ENCODE measurements at regions not wholly inside any gene's neighbourhood (a gene's known extent, or its start where the extent isn't known, plus 50 kb on each side); places are given as distances from the start of the nearest gene placed in this dataset.

DNA sequence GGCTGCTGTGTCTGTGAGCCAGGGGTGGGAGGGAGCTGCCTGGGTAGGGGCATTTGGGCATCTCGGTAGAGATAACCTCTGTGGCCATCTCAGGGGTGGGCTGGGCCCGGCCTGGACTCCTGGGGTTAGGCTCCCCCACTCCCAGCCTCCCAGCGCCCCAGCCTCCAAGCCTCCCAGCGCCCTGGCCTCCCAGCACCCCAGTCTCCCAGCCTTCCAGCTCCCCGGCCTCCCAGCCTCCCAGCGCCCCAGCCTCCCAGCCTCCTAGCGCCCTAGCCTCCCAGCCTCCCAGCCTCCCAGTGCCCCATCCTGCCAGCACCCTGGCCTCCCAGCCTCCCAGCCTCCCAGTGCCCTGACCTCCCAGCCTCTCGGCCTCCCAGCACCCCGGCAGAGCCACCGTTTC, 85.1 kb upstream of the TTC34 start:
- no peak for DNase-seq (ENCODE audit: extremely low read depth in 1 of 2, low read depth in 1 of 2)

DNA sequence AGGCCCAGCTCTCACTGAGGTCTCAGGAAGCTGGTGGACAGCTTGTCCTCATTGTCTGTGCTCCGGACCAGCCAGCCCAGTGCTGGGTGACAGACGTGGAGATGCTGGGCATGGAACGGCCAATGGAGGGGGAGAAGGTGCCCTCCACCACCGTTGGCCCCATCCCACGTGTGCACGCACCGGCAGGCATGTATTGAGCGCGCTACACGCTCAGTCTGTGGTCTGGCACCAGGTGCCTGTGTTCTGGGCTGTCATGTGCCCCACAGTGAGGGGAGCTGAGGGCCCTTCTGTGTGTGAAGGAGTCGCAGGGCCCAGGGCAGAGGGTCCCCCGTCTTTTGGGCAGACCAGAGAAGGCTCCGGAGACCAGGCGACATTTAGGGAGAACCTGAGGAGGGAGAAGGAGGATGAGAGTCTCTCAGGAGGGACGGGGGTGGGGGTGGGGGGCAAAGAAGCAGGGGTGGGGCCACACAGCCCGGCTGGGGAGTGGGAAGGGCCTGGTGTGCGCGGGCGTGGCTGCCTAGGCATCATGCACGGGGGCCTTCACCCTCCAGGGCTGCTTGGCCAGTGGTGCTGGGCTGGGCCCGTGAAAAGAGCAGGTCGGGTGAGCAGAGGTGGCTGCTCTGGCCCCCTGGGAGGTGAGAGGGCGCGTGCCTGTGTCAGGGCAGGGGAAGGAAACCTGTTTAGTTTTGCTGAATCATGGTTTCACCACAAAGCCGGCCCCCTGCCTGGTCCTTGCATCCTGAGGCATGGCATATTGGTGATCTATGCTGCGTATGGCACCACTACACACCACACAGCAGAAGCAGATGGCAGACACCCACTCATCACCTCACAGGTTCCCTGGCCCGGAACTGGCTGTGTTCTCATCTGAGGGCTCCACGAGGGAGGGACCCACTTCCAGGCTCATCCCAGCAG, 86.7 kb upstream of the TTC34 start:
- no peak for DNase-seq (ENCODE audit: extremely low read depth in 1 of 2, low read depth in 1 of 2)

DNA sequence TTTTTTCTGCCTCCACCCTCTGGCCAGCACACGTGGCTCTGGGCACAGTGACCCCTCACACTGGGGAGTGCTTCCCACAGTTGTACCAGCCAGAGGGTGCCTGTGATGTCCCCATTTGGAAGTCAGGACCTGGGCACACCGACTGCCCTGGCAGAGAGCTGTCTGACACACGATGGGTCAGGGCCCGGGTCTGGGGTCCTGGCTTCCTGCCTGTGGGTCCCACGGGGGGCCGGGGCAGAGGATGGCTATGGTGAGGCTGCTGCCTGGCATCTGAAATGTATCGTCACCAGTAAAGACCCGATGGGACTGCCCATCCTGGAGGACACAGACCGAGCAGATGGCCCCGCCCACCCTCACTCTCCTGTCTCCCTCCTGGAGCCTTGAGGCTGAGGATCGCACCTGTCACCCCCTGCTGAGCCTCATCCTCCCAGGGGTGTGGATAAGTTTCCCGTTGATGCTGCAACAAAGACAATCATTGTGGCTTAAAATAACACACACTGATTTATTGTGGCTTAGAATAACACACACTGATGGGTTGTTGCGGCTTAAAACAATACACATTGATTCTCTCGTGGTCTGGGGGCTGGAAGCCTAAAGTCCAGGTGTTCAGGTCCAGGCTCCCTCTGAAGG, 88.8 kb upstream of the TTC34 start:
- DNase-seq (ENCODE audit: extremely low read depth in 1 of 2, low read depth in 1 of 2) = no peak

DNA sequence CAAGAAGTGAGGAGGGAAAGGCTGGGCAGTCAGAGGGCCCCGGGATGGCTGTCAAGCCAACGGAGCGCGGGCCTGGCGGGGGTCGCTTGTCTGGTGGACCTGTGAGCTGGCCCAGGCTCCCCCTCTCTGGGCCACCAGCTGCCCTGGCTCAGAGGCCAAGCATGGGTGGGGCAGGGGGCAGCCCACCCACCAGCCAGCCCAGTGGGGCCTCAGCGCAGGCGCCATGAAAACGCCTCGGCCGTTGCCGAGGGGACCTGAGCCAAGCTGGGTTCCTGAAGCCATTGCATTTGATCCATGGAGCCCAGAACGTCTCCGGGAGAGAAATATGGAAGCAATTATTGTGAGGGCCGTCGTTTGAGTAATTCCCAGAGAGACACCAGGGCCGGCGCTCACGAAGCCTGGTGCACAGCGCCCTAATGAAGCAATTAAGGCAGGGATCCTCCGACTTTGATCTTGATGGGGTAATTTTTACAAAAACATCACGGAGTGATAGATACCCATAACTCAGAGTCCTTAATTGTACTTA, 90.5 kb upstream of the TTC34 start:
- DNase-seq (ENCODE audit: extremely low read depth in 1 of 2, low read depth in 1 of 2) = no peak

DNA sequence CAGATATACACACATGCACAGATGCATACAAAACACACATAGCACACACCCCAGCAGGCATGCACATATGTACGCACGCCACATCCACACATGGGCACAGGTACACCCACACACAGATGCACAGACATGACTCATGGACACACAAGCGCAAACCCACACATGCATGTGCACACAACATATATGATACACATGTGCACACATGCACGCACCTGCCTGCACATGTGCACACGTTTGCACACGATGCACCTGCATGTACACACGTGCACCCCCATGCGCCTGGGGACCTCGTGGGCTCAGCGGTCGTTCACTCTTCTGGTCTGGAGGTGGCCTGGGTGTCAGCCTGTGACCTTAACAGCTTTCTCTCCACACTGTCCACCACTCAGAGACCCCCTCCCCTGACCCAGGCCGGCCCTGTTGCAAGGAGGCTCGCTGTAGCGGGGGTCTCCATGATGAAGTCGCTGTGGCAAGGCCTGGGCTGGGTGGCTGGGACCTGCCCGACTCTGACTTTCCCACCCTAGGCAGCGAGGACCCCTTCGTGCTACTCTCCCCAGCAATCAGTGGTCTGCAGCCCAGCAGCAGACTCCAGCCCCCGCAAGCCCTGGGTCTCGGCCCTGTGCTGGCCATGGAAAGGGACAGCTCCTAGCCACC, 92.1 kb upstream of the TTC34 start:
- DNase-seq (ENCODE audit: extremely low read depth in 1 of 2, low read depth in 1 of 2) = no peak

DNA sequence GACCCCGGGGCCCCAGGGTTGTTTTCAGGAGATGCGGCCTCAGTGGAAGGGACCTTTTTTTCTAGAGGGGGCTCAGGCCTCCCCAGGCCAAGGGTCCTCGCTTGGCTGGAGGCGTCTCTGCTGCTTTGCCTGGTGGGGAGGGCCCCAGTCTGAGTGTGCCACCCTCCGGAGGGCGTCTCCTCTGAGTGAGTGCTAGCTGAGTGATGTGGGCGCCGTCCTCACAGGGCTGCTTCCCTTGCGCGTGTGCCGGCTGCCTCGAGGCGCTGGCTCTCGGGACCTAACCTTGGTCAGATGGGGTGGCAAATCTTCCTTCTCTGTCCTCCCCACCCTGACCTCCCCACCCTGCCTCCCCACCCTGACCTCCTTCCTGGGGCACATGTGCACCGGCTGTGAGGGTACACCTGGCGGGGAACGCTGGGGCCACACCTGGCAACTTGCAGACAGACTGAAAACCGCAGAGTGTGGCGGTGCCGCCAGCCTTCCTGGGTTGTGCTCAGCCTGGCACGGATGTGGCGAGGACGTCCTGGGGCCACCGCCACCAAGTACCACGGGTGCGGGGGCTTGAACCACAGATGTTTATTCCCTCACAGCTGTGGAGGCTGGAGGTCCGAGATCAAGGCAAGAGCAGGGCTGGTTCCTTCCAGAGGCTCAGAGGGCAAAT, 93.0 kb upstream of the TTC34 start:
- DNase-seq (ENCODE audit: extremely low read depth in 1 of 2, low read depth in 1 of 2) = peak in 1 of 2 donors; percentile 10

DNA sequence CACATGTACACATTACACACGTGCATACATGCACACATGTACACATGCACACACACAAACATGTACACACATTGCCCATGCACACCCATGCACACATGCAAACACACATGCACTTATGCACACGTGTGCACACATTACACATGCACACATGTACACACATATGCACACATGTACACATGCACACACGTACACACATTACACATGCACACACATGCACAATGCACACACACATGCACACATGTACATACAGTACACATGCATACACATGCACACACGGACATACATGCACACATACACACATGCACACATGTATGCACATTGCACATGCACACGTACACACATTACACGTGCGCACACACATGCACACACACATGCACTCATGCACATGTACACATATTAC, 95.3 kb upstream of the TTC34 start:
- DNase-seq (ENCODE audit: extremely low read depth in 1 of 2, low read depth in 1 of 2) = no peak

DNA sequence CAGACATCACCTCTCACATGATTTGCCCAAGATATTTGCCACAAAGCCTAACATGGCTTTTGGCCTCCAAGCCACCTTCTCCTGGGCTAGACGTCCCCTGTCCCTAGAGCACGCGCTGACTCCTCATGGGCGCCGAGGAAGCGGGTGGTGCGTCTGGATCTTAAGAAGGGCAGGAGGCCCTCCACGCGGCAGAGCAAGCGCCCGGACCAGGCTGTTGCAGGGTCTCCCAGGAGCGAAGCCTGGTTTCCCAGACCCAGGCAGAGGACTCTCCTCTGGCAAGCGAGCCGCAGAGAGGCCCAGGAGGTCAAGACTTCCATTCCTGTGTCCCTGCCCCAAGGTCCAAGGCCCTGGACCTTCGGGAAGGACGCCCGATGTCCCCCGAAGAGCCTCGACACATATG, 101.7 kb upstream of the TTC34 start:
- no peak for DNase-seq (ENCODE audit: extremely low read depth in 1 of 2, low read depth in 1 of 2)

DNA sequence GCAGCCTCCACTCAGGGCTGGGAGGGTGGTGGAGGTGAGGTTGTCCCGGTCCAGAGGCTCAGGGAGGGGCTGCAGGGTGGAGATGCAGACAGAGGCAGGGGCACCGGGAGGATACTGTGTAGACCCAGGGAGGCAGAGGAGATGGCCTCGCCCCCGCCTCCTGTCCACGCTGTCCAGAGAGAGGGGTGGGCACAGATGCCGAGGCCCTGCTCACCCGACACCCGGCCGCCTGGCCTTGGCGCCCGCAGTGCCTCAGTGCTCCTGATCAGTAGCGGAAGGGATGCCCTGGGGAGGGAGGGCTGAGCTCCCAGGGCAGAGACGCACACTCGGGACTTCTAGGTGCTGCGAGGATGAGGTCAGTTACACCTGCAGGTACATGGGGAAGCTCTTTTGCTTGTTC, 102.7 kb upstream of the TTC34 start:
- no peak for DNase-seq (ENCODE audit: extremely low read depth in 1 of 2, low read depth in 1 of 2)

DNA sequence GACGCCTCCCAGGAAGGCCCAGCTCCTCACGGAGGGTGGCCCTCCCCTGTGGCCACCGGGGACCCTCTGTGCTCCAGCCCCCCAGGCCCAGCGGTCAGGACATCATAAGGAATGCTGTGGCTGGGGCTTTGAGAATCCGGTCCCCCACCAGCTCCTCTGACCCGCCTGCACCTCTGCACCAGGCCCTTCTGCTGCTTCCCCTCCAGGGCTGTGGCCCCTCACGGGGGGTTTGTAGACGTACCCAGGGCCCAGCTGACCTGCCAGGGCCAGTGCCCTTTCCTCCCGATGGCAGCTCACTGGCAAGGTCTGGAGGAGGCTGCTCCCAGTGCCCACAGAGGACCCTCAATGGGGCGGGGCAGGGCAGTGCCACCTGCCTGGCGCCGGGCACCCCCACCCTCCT, 103.9 kb upstream of the TTC34 start:
- DNase-seq (ENCODE audit: extremely low read depth in 1 of 2, low read depth in 1 of 2) = no peak

DNA sequence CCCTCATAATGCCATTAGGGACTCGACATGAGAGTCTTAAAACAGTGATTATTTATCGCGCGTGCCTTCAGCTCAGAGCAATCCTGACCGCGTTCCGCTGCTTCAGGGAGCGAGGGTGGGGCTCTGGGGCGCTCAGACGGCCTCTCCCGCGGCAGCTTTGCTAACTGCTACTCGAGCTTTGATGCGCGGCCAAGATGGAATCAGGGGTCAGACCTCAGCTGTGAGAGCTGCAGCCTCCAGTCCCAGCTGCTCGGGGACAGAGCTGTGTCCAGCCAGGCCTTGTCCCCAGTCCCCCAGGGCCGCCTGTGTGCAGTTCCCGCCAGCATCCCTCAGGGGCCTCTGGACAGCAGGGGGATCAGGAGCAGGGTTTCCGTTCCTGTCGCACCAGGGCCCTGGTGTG, 104.6 kb upstream of the TTC34 start:
- no peak for DNase-seq (ENCODE audit: extremely low read depth in 1 of 2, low read depth in 1 of 2)

DNA sequence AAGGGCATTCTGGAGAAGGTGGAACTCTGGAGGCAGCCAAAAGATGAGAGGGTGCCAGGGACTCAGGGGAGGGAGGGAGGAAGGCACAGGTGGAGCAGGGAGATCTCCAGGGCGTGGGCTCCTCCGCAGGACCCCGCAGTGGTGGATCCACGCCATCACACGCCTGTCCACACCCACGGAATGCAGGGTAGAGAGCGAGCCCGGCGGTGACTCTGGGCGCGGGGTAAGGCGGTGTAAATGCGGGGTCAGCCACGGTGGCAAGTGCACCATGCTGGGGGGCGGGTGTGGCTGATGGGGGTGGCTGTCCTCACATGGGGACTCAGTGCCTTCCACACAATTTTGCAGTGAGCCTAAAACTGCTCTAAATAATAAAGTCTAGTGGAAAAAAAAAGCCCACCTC, 105.1 kb upstream of the TTC34 start:
- no peak for DNase-seq (ENCODE audit: extremely low read depth in 1 of 2, low read depth in 1 of 2)

DNA sequence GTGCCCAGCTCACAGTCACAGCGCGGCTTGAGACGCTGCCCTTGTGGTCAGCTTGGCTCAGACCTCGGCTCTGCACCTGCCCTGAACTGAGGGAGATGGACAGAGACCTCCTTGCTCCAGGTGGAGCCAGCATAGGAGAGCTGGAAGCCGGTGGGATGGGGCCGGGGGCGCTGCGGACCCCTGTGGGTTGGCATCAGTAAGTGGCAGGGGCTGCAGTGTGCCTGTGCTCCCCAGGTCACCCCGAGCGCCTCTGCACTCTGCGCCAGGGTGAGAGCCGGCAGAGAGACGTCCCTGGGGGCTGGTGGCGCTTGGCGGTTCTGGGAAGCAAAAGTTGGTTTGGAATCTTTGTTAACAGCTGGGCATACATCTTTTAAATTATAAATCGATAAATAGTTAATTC, 105.6 kb upstream of the TTC34 start:
- no peak for DNase-seq (ENCODE audit: extremely low read depth in 1 of 2, low read depth in 1 of 2)

DNA sequence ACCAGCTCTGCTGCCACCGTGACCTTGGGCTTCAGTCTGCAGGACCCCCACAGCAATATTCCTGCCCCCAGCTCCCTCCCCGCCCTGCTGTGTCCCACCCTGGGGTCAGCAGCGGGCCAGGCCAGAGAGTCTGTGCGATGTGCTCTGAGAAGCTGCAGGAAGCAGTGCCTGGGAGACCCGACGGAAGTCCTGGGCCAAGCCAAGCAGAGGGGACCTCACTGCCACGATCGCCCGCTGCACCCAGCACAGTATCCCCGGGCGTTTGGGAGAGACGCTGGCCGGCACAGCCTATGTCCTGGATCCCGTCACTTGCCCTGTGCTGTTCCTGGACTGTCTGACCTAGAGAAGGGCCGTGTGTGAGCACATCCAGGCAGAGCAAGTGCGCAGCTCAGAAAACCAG, 106.6 kb upstream of the TTC34 start:
- no peak for DNase-seq (ENCODE audit: extremely low read depth in 1 of 2, low read depth in 1 of 2)

DNA sequence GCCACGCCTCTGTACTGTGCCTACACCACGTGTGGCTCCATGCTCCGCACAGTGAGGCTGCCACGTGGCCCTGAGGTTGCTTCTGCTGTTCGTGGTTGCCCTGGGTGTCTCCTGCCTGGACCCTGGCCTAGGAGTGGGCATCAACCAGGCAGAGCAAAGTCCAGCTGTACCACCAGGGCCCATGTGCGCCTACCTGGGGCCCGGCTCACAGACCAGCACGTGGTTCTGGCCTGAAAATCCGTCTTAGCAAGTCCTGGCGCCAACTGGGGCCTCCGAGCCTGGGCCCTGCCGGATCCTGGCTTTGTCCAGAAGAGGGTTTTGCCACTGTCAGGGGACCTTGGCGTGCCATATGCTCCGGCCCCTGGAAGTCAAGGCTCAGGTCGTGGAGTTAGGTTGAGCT, 107.1 kb upstream of the TTC34 start:
- DNase-seq (ENCODE audit: extremely low read depth in 1 of 2, low read depth in 1 of 2) = no peak

DNA sequence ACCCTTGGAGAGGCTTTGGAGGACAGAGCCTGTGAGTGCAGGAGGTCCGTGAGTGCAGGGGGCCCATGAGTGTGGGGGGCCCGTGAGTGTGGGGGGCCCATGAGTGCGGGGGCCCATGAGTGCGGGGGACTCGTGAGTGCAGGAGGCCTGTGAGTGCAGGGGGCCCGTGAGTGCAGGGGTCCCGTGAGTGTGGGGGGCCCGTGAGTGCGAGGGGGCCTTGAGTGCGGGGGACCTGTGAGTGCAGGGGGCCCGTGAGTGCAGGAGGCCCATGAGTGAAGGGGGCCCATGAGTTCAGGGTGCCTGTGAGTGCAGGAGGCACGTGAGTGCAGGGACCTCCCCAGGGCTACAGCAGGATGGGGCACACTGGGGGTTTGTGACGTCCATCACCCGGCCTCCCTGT, 108.3 kb upstream of the TTC34 start:
- no peak for DNase-seq (ENCODE audit: extremely low read depth in 1 of 2, low read depth in 1 of 2)

DNA sequence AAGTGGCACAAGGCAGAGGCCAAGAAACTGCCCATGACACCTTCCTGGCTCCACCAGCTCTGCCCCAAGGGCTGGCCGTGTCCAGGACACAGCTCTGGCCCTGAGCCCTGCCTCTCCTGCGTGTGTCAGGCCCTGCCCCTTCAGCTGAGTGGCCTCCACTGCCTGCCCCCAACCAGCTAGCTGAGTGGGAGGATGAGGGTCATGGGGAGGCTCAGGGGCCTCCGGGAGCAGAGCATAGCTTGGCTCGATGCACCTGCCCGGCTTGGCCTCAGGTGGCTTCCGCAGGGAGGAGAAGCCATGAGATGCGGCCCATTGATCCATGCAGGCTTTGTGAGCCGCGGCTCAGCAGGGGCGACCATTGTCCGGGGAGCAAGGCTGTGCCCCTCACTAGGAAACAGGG, 108.7 kb upstream of the TTC34 start:
- no peak for DNase-seq (ENCODE audit: extremely low read depth in 1 of 2, low read depth in 1 of 2)

DNA sequence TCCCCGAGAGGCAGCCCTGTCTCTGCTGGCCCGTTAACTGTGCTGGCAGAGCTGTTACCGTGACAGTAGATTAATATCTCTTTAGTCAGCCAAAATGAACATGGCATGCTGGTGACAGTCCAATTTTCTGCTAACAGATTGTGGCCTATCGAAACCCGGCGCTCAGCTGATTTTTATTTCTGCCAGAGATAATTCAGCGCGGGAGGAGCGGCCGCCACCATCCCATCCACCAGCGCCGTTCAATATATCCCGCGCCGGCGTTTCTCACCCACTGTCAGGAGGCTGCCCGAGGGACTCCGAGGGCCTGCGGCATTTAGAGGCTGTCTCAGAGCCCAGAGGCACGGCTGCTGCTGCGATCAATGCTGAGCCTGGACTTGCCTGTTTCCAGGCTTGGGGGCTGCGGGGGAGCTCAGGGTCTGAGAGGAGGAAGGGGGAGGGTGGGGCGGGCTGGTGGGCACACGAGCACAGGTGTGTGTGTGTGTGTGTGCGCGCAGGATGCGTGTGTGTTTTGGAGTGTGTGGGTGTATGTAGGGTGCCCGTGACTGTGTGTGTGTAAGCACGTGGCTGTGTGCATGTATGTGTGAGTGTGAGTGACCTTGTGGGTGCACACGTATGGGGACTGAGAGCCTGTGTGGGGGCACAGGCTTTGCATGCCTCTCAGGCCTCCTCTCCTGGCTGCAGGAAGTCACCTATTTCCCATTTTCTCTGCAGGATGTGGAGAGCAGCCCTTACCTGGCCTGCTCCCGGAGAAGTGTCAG, 109.7 kb upstream of the ACTRT2 start:
- no peak for DNase-seq (ENCODE audit: extremely low read depth in 1 of 2, low read depth in 1 of 2)

DNA sequence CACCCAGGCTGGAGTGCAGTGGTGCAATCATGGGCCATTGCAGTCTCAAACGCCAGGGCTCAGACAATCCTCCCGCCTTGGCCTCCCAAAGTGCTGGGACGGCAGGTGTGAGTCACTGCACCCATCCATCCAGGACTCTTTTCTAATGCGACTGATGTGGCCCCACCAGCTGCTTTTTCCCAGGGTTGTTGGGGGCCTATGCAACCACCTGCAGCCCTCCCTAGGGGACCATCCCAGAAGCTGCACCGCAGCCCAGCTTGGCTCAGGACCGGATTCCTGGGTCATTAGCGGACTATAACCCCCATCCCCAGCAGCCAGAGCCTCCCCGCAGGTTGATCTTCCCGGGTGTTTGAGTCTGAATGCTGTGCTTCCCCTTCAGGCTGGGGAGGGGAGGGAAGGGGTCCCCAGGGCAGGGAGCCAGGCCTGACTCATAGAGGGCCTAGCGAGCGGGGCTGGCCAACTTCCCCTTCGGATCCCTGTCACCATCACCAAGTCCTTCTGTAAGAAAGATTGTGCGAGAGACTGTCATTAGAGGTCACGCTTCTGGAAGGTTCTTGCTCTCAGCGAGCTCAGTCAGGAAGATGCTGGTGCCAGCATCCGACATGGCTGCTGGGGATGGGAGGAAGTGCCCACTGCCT, 108.7 kb upstream of the ACTRT2 start:
- no peak for DNase-seq (ENCODE audit: extremely low read depth in 1 of 2, low read depth in 1 of 2)

DNA sequence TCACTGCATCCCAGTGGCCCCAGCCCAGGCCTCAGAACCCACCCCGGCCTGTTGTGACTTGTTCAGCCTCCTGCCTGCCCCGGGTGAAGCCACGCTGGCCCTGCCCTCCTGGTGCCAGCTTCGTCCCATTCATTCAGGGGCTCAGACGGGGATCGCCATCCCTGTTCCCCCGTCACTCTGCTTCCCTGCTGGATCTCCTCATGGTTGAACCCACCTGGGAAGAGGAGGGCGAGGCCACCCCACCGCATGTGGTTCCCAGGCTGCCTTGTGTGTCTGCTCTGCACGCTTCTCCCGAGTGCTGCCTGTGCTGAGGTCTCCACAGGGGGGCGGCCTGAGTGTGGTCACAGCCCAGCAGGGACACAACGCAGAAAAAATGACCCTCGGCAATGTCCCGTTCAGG, 108.2 kb upstream of the ACTRT2 start:
- DNase-seq (ENCODE audit: extremely low read depth in 1 of 2, low read depth in 1 of 2) = no peak
